ENCODE measurements at regions not wholly inside any gene's neighbourhood (a gene's known extent, or its start where the extent isn't known, plus 50 kb on each side); places are given as distances from the start of the nearest gene placed in this dataset.

GRCh38 chr16:76862901-76863300 is 328.1 kb upstream of the MON1B start:
- TF ChIP-seq CTCF (IDR thresholded peaks at IDR 0.05) (no peak), POLR2A (IDR thresholded peaks at IDR 0.05) (no peak)
